HepG2 (cell line): ENCODE measurements at regions not wholly inside any gene's neighbourhood (a gene's known extent, or its start where the extent isn't known, plus 50 kb on each side); places are given as distances from the start of the nearest gene placed in this dataset.

Experiments
- ARHGAP35 ChIP-seq: sonication (generic); formaldehyde crosslinking; IDR thresholded peaks from 2 replicates; pipeline ENCODE4 v1.9.0; 2022; ENCODE audit warnings: mild to moderate bottlenecking, inconsistent platforms, moderate library complexity, missing genetic modification reagents, borderline replicate concordance
- FIP1L1 ChIP-seq: fragments of 200-400 bp; formaldehyde crosslinking; IDR thresholded peaks from 2 replicates; pipeline ENCODE4 v1.6.1; 2018; ENCODE audit warnings: low read depth, mild to moderate bottlenecking, low read length, moderate library complexity, borderline replicate concordance; ENCODE audit not compliant: insufficient read depth
- GLI4 ChIP-seq: sonication (generic); formaldehyde crosslinking; IDR thresholded peaks from 2 replicates; pipeline ENCODE4 v1.5.1; 2020; ENCODE audit warnings: missing genetic modification reagents, mild to moderate bottlenecking, moderate library complexity, borderline replicate concordance
- KLF13 ChIP-seq: sonication (generic); formaldehyde crosslinking; IDR thresholded peaks from 2 replicates; pipeline ENCODE4 v1.4.0; 2020; ENCODE audit warnings: mild to moderate bottlenecking, missing genetic modification reagents
- MTA1 ChIP-seq: sonication (generic); formaldehyde crosslinking; IDR thresholded peaks from 2 replicates; pipeline ENCODE4 v1.4.0; 2020; ENCODE audit warnings: missing genetic modification reagents, mild to moderate bottlenecking, borderline replicate concordance
- NFE2 ChIP-seq: sonication (generic); formaldehyde crosslinking; IDR thresholded peaks from 2 replicates; pipeline ENCODE4 v1.4.0; 2020; ENCODE audit warnings: missing genetic modification reagents
- NRL ChIP-seq: sonication (generic); formaldehyde crosslinking; IDR thresholded peaks from 2 replicates; pipeline ENCODE4 v1.5.0; 2020; ENCODE audit warnings: missing genetic modification reagents, mild to moderate bottlenecking, moderate library complexity, borderline replicate concordance
- PITX1 ChIP-seq: sonication (generic); formaldehyde crosslinking; IDR thresholded peaks from 2 replicates; pipeline ENCODE4 v1.5.1; 2020; ENCODE audit warnings: mild to moderate bottlenecking, missing genetic modification reagents
- POGK ChIP-seq: sonication (generic); formaldehyde crosslinking; conservative IDR thresholded peaks from 2 replicates; pipeline ENCODE4 v1.8.0; 2022; ENCODE audit warnings: mild to moderate bottlenecking, moderate library complexity, missing genetic modification reagents
- PTBP1 ChIP-seq: fragments of 200-400 bp; formaldehyde crosslinking; IDR thresholded peaks from 2 replicates; pipeline ENCODE4 v1.6.1; 2018; ENCODE audit warnings: low read length, low read depth; ENCODE audit not compliant: poor library complexity, severe bottlenecking
- SNAPC5 ChIP-seq: sonication (generic); formaldehyde crosslinking; IDR thresholded peaks from 2 replicates; pipeline ENCODE4 v1.8.1; 2023; ENCODE audit warnings: mild to moderate bottlenecking, missing genetic modification reagents, borderline replicate concordance
- ZBTB21 ChIP-seq: sonication (generic); formaldehyde crosslinking; IDR thresholded peaks from 2 replicates; pipeline ENCODE4 v1.4.0; 2020; ENCODE audit warnings: missing genetic modification reagents
- ZBTB44 ChIP-seq: sonication (generic); formaldehyde crosslinking; IDR thresholded peaks from 2 replicates; pipeline ENCODE4 v1.4.0; 2020; ENCODE audit warnings: missing genetic modification reagents
- ZBTB49 ChIP-seq: sonication (generic); formaldehyde crosslinking; IDR thresholded peaks from 2 replicates; pipeline ENCODE4 v1.4.0; 2020; ENCODE audit warnings: missing genetic modification reagents, borderline replicate concordance
- ZFYVE20 ChIP-seq: sonication (generic); formaldehyde crosslinking; IDR thresholded peaks from 2 replicates; pipeline ENCODE4 v1.8.0; 2023; ENCODE audit warnings: low read depth, mild to moderate bottlenecking, moderate library complexity, missing genetic modification reagents, borderline replicate concordance
- ZNF34 ChIP-seq: sonication (generic); formaldehyde crosslinking; IDR thresholded peaks from 2 replicates; pipeline ENCODE4 v1.4.0; 2020; ENCODE audit warnings: mild to moderate bottlenecking, missing genetic modification reagents, borderline replicate concordance
- ZNF614 ChIP-seq: IDR thresholded peaks from 2 replicates; pipeline ENCODE4 v1.6.1; 2018; ENCODE audit warnings: missing biosample characterization, missing genetic modification reagents, inconsistent platforms, borderline replicate concordance
- ZNF672 ChIP-seq: sonication (generic); formaldehyde crosslinking; IDR thresholded peaks from 2 replicates; pipeline ENCODE4 v1.8.1; 2022; ENCODE audit warnings: missing genetic modification reagents
- TF ChIP-seq, protein P1 (sequence below): IDR thresholded peaks from 2 replicates; pipeline ENCODE4 v1.6.1; 2018; ENCODE audit warnings: missing genetic modification reagents

DNA sequence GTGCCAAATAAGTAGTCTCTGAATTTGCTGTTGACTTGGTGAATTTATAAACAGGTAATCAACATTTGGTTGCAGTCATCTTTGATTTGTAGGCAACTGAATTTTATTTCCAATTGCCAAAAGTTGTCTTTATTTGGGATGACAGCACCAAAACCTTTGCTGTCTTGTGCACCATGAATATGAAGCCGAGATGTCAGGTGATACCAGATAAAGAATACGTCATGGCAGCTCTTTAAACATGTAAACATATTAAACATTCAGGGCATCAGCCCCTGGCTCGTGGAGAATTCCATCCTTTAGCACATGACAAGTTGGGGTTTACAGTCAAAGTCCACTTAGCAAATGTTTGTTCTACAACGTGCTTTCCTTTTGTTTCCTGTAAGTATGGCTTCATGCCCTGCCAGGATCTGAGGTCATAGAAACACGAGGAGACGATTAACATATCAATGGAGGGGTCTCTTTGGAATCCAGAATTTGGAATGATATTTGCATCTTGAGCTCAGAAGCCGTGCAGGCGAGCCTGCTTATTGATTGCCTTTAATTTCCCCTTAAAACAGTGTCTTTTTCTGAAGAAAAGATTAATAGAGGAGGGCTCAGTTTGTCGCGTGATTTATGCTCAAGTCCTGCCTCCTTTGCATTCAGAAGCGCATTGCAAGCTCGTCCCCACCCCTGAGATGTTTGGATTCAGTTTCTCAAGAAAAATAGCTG is 170.2 kb upstream of the ZNF217 start (continued):
- no peak for TF ChIP-seq ZBTB49 (CRISPR knock-in tag)
- no peak for TF ChIP-seq KLF13 (CRISPR knock-in tag)
- TF ChIP-seq ARHGAP35 (CRISPR knock-in tag), result no peak
- no peak for TF ChIP-seq ZFYVE20 (CRISPR knock-in tag)
- TF ChIP-seq ZBTB21 (CRISPR knock-in tag), result peak; percentile 98
- TF ChIP-seq SNAPC5, result peak; percentile 71; the same call in 1 of the 2 replicates
- 0 out of 2 replicates have a peak, but pooled peaks have one; percentile 2 for TF ChIP-seq NFE2 (CRISPR knock-in tag)
- TF ChIP-seq, protein P1, sequence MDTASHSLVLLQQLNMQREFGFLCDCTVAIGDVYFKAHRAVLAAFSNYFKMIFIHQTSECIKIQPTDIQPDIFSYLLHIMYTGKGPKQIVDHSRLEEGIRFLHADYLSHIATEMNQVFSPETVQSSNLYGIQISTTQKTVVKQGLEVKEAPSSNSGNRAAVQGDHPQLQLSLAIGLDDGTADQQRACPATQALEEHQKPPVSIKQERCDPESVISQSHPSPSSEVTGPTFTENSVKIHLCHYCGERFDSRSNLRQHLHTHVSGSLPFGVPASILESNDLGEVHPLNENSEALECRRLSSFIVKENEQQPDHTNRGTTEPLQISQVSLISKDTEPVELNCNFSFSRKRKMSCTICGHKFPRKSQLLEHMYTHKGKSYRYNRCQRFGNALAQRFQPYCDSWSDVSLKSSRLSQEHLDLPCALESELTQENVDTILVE (CRISPR knock-in tag), result peak; percentile 93
- no peak for TF ChIP-seq ZNF34 (CRISPR knock-in tag)
- TF ChIP-seq POGK (CRISPR knock-in tag), result peak; percentile 81
- peak; percentile 94 for TF ChIP-seq PITX1 (CRISPR knock-in tag)
- peak; percentile 84; the same call in 1 of the 2 replicates for TF ChIP-seq GLI4 (CRISPR knock-in tag)
- peak; percentile 93 for TF ChIP-seq ZNF614
- peak; percentile 22; the same call in 1 of the 2 replicates for TF ChIP-seq ZBTB44 (CRISPR knock-in tag)
- TF ChIP-seq PTBP1, result no peak
- TF ChIP-seq FIP1L1, result no peak
- TF ChIP-seq MTA1 (CRISPR knock-in tag), result no peak; the same call in 1 of the 2 replicates
- TF ChIP-seq NRL (CRISPR knock-in tag), result no peak
- TF ChIP-seq ZNF672 (CRISPR knock-in tag), result no peak
